KG1 (cell line): ENCODE measurements at regions not wholly inside any gene's neighbourhood (a gene's known extent, or its start where the extent isn't known, plus 50 kb on each side); places are given as distances from the start of the nearest gene placed in this dataset.
"Not testable (repeated sequence)": the region's sequence is repeated elsewhere in the genome, so short reads cannot be mapped to it uniquely, and the experiment has no call there.

Experiments
- DNase-seq: peaks from one replicate; lab custom pipeline; 2025; lab: John Stamatoyannopoulos, UW

- not testable (repeated sequence) for DNase-seq
Measured at GRCh38 chr14:105734241-105734640, 207.9 kb downstream of the TMEM121 start.

- DNase-seq: not testable (repeated sequence)
Measured at GRCh38 chr14:105736331-105736730, 209.9 kb downstream of the TMEM121 start.

- DNase-seq: no peak
Measured at GRCh38 chr14:105737504-105738246, 211.3 kb downstream of the TMEM121 start.

GRCh38 chr14:105738638-105739037, 212.3 kb downstream of the TMEM121 start:
- DNase-seq: no peak

GRCh38 chr14:105739331-105740102, 213.1 kb downstream of the TMEM121 start:
- no peak for DNase-seq

GRCh38 chr14:105740272-105740671, 213.9 kb downstream of the TMEM121 start:
- not testable (repeated sequence) for DNase-seq

GRCh38 chr14:105740961-105741360, 214.6 kb downstream of the TMEM121 start:
- DNase-seq: not testable (repeated sequence)

GRCh38 chr14:105741707-105742530, 215.5 kb downstream of the TMEM121 start:
- not testable (repeated sequence) for DNase-seq

GRCh38 chr14:105742531-105742848, 216.1 kb downstream of the TMEM121 start:
- DNase-seq: no peak

GRCh38 chr14:105742904-105743701, 216.7 kb downstream of the TMEM121 start:
- not testable (repeated sequence) for DNase-seq

GRCh38 chr14:105744213-105744787, 217.9 kb downstream of the TMEM121 start:
- DNase-seq: not testable (repeated sequence)

GRCh38 chr14:105745433-105746123, 219.2 kb downstream of the TMEM121 start:
- DNase-seq: no peak

- DNase-seq: no peak
Measured at GRCh38 chr14:105746124-105746514, 219.7 kb downstream of the TMEM121 start.

- DNase-seq: not testable (repeated sequence)
Measured at GRCh38 chr14:105746800-105747502, 220.6 kb downstream of the TMEM121 start.

GRCh38 chr14:105747503-105748203, 221.3 kb downstream of the TMEM121 start:
- DNase-seq: not testable (repeated sequence)

- no peak for DNase-seq
Measured at GRCh38 chr14:105748204-105748578, 221.8 kb downstream of the TMEM121 start.

- DNase-seq: not testable (repeated sequence)
Measured at GRCh38 chr14:105748710-105749109, 222.3 kb downstream of the TMEM121 start.

GRCh38 chr14:105749870-105750541, 223.6 kb downstream of the TMEM121 start:
- not testable (repeated sequence) for DNase-seq

- not testable (repeated sequence) for DNase-seq
Measured at GRCh38 chr14:105751291-105751751, 224.9 kb downstream of the TMEM121 start.
